ENCODE measurements at regions not wholly inside any gene's neighbourhood (a gene's known extent, or its start where the extent isn't known, plus 50 kb on each side); places are given as distances from the start of the nearest gene placed in this dataset.

DNA sequence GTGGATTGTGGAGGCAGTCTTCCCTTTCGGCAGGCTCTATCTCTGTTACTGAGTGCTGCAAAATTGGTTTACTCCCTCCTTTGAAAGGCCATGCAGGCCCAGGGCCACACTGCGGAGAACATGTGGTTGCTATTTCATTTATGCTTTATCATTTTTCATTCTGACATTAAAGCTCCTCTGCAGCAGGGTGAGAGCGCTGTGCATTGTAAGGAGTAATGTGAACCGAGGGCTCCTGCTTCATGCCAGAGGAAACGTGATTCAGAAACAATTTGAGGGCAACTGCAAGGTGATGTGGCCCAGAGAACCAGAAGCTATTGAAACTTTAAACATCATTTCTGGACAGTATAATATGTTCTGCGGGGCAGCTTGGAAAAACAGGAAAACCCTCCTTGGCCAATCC lies 341.6 kb upstream of the NT5C1B start:
- ATAC-seq (no peak), DNase-seq (ENCODE audit: missing footprints) (no peak)
- intact Hi-C loops (cut with DNase I) = no loop called here

DNA sequence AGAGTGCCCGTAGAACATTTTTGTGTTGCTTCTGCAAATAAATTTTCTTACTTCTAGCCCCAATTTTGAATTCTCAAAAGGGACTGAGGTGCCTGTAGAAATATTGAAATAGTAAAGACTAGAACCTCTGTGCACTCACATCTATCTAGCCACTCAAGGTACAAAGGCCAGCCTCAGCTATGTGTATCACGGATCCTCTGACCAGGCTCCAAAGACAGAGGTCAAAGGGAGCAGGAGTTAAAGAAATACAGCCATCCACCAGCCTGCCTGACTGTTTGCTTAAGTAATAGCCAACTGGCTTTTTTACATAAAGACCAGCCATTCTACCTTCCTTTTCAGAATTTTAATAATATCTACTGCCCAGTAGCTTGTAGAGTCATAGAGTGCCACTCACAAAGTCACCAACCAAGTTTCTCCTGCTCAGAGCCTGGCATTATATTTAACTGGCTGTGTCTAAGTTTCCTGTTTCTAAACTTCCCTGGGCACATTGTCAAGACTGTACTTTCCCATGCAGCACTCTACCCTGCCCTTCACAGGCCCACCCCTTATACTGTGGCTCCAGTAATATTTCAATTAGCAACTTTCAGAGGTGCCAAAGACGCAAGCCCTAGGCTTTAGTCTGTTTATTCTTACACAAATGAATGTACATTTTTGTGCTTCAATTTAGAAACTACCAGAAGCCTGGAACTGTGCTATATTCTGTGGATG lies 338.3 kb upstream of the NT5C1B start:
- intact Hi-C loops (cut with DNase I) = no loop called here
- DNase-seq (ENCODE audit: missing footprints) (no peak), ATAC-seq (peak; percentile 88)

DNA sequence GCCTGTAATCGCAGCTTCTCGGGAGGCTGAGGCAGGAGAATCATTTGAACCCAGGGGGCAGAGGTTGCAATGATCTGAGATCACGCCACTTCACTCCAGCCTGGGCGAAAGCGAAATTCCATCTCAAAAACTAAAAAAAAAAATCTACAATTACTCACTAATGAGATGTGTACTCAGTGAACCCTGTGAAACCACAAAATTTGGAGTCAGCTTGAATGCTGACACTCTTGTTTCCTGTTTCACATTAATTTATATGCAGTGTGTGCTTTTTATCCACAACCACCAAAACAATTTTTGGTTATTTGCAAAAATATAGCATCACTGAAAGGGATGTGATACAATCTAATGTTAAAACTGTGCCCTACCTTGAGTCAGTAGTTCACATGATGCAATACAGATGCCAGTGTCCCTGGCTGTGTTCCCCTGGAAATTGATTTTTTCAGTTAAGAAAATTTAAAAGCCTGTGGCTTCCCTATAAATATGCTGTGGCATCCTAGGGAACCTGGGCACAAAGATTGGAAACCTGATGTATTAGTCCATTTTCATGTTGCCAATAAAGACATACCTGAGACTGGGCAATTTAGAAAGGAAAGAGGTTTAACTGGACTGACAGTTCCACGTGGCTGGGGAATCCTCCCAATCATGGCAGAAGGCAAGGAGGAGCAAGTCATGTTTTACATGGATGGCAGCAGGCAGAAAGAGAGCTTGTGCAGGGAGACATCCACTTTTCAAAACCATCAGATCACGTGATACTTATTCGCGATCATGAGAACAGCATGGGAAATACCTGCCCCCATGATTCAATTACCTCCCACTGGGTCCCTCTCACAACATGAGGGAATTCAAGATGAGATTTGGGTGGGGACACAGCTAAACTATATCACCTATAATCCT lies 337.5 kb upstream of the NT5C1B start:
- intact Hi-C loops (cut with DNase I) = no loop called here
- no peak for DNase-seq (ENCODE audit: missing footprints)
- ATAC-seq = no peak

DNA sequence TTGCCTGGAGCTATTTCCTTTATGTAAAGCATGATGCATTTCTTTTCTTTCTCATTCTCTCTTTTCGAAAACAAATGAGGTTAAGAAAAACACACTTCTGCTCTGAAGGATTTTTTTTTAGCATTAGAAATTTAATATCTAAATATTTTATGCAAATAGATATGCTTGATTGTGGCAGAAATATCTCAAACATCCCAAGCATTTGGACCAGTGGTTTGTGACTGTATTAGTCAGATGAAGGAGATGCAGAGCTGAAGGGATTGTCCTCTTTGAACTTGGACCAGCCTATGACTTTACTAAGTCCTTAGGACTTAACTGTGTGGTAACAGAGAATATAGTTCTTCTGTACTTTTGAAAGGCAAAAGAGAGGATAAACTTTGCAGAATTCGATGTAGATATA lies 335.9 kb upstream of the NT5C1B start:
- intact Hi-C loops (cut with DNase I) = no loop called here
- DNase-seq (ENCODE audit: missing footprints) = no peak
- ATAC-seq = no peak

DNA sequence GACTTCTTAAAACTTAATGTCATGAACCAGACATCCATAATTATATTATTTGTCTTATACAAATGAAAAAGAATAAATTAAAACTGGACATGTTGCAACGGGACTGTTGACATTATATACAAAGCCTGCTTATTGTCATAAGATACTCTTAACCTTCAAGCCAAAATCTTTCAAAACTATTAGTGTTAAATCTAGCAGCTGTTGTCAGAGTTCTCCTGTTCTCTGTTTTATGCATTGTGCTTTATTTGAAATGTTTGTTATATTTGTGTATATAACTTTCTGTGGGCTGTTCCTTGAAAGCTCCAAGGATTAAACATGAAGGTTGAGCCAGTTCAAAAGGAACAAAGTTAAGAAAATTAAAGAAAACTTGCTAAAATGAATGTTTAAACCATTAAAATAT lies 335.5 kb upstream of the NT5C1B start:
- DNase-seq (ENCODE audit: missing footprints) = no peak
- ATAC-seq = no peak
- intact Hi-C loops (cut with DNase I) = no loop called here

DNA sequence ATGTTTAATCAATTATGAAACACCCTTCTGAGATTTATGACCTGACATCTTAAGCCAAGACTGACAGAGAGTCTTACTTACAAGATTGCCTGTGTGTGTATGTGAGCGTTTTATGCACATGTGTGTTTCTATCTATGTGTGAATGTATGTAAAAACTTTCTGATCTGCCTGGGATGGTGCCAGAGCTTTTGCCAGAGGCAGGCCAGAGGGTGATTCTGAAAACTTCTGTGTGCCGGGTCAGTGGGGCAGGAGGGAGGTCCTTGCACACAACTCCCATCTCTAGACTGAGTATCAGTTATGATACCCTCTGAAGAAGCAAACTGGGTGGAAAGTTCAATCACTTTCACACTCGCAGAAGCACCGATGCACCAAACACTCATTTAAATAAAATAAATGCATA lies 335.0 kb upstream of the NT5C1B start:
- intact Hi-C loops (cut with DNase I) = no loop called here
- DNase-seq (ENCODE audit: missing footprints) (no peak), ATAC-seq (no peak)

DNA sequence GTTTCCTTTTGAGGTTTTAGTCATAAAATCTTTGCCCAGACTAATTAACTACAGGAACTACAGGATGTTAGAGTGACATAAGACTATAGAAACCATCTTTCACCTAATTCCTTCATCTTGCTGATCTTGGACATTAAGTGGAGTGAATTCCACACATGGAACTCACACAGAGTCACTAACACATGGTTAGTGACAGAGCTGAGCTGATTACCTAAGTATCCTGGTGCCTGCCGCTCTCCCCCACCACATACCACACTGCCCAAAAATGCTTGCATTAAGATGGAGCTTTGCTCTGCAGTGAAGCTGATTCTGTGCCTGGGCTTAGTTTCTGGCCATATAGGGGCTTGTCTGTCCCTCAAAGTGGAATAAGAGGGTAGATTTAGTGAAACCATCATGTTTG lies 332.9 kb upstream of the NT5C1B start:
- intact Hi-C loops (cut with DNase I) = no loop called here
- ATAC-seq (no peak), DNase-seq (ENCODE audit: missing footprints) (no peak)

DNA sequence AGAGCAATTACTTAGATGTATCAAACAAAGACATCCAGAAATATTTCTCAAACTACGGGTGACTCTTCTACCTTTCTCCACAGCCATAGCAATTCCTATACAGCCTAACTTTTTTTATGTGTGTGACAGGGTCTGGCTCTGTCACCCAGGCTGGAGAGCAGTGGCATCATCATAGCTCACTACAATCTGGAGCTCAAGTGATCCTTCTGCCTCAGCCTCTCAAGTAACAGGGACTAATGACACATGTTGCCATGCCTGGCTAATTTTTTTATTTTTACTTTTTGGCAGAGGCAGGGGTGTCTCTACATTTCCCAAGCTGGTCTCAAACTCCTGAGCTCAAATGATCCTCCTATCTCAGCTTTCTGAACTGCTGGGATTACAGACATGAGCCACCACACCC lies 328.9 kb upstream of the NT5C1B start:
- DNase-seq (ENCODE audit: missing footprints) = no peak

DNA sequence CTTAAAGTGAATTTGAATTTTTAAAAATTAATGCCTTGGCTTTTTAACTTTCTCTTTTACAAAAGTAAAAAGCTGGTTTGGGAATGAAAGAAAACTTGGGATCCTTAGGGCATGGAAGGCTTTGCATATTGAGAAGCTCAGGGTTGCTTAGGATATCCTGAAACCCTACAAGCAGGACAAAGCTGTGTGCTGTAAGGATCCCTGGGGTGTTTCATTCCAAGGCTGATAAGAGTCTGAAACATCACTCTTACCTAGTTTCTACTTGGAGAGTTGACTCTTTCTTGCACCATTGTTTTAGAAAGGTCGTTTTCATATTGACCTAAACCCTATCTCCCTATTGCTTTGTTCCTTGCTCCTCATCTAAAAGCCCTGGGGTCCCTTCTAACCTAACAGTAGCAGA lies 325.9 kb upstream of the NT5C1B start:
- DNase-seq (ENCODE audit: missing footprints) (no peak), ATAC-seq (no peak)
- intact Hi-C loops (cut with DNase I) = no loop called here

More for the DNA sequence above, 328.9 kb upstream of the NT5C1B start:
- ATAC-seq = no peak
- intact Hi-C loops (cut with DNase I) = no loop called here

DNA sequence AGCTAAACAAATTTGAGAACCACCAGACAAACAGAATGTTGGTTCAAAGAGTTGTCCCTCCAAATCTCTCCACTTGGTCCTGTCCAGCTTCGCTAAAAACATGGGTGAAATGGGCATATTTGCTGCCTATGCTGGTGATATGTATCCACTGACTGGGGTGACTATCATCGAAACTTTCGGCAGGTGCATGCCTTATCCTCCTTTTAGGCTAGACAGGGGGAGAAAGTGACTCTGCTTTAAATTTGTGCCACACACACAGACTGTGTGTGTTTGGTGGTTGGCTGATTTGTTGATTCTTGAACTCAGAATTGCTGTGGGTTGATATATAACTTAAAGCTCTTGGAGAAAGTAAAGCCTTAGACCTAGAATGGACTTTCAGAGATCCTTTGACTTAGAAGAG lies 324.1 kb upstream of the NT5C1B start:
- ATAC-seq (no peak), DNase-seq (ENCODE audit: missing footprints) (no peak)
- intact Hi-C loops (cut with DNase I) = no loop called here

DNA sequence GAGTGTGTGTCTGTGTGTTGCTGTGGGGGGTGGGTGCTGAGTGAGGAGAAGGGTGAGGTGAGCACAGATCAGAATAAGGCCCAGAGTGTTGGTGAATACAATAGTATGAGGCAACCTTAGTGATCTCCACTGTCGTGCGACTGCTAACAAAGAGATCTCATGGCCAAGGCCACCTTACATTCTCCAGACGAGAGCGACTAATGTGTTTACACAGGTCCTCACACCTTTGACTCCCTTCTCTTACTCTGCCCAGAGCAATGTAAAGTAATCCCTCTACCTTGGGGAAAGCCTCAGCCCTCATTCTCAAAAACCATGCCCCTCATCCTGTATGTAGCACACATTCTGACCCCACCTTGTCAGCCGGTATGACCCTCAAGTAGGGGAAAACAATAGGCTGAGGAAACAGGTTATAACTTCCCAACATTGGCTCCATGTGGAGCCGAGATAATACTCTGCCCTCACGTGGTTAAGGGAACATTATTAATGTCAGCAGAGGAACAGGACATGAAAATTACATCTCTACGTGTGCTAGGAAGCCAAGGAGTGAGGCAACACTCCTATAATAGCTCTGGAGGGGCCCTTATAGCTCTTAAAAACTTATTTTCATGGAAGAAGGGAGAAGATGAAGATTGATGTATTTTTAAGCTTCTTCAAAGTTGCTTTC lies 323.0 kb upstream of the NT5C1B start:
- intact Hi-C loops (cut with DNase I) = no loop called here
- no peak for DNase-seq (ENCODE audit: missing footprints)
- ATAC-seq = peak; percentile 23

DNA sequence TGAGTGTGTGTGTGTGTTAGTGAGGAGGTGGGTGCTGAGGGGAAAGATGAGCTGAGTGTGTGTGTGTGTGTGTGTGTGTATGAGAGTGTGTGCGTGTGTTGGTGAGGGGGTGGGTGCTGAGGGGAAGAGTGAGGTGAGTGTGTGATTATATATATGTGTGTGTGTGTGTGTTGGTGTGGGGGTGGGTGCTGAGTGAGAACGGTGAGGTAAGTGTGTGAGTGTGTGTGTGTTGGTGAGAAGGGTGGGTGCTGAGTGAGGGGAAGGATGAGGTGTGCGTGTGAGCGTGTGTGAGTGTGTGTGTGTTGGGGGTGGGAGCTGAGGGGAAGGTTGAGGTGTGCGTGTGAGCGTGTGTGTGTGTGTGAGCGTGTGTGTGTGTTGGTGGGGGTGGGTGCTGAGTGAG lies 322.0 kb upstream of the NT5C1B start:
- intact Hi-C loops (cut with DNase I) = no loop called here
- no peak for ATAC-seq
- no peak for DNase-seq (ENCODE audit: missing footprints)

DNA sequence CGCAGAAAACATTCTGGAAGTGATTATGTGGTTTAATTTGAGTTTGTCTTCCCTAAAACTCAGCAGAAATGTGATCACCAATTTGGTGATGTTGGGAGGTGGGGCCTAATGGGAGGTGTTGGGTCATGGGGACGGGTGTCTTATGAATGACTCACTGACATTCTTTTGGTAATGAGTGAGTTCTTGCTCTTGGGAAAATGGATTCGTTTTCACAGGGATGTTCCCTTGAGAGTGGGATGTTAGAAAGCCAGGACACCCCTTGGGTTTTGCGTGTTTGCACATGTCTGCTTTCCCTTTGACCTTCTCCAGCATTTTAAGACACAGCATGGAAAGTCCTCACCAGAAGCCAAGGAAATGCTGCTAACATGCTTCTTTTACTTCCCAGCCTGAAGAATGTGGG lies 321.5 kb upstream of the NT5C1B start:
- ATAC-seq (no peak), DNase-seq (ENCODE audit: missing footprints) (no peak)
- intact Hi-C loops (cut with DNase I) = no loop called here

DNA sequence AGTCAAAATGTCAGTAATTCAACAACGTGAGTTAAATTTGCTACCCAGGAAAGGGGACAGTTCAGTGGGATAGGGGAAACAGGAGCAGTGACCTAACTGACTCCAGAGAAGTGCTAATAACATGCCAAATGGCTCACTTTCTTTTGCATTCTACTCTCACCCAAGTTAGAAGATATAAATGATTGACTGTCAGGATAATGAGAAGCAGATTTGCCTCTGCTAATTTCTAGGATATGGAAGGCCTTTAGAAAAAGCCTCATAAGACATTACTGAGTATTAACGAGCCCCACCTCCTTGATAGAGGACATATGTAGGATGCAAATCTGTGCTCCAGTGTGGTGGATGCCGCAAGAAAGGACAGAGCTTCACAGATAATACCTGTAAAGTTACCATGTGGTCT lies 318.6 kb upstream of the NT5C1B start:
- ATAC-seq = no peak
- intact Hi-C loops (cut with DNase I) = no loop called here
- no peak for DNase-seq (ENCODE audit: missing footprints)

DNA sequence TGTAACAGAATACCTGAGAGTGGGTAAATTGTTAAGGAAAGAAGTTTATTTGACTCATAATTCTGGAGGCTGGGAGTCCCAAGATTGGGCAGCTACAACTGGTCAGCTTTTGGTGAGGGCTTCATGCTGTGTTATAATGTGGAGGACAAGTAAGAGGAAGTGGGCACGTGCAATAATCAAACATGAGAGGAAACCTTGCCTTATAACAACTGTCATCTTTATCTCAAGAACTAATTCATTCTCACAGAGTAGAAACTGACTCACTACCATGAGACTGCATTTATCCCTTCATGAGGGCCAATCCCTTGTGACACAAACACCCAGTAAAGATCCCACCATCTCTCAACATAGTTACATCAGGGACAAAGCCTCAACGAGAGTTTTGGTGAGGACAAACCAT lies 318.1 kb upstream of the NT5C1B start:
- intact Hi-C loops (cut with DNase I) = no loop called here
- no peak for DNase-seq (ENCODE audit: missing footprints)
- ATAC-seq = no peak

DNA sequence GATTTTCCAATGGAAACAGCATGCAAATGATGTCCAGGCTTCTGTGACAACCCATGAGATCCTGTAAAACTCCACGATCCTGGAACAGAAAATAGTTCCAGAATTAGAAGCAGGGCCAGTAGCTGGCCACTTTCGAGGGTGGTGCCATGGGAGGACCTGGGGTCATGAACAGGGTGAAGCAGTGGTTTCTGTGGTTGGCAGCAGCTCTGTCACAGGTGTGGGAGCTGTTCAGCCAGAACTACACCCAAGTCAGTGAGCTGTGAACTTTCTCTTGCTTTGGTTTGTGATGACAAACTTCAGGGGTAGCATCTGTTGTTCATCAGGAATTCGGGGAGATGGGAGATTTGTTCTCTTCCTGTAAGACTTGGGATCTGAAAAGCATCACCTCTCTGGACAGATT lies 314.4 kb upstream of the NT5C1B start:
- DNase-seq (ENCODE audit: missing footprints) (no peak), ATAC-seq (no peak)
- intact Hi-C loops (cut with DNase I) = no loop called here

DNA sequence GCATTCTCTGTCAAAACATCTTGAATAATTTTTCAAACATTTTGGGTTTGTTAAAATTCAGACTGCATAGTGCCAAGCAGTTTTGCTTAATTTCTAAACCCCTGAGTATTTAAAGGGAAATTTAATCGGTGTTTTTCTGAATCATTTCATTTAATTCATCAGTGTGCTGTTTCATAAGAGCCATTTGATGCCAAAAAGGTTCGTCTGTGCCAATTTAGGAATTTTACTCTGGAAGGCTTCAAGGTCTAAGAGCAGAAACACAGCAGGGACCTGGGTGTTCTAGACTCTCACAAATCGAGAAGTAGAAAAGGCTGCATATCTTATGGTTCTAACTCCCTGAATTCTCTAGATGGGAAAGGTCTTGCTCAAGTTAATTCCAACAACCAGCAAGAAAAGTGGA lies 311.9 kb upstream of the NT5C1B start:
- intact Hi-C loops (cut with DNase I) = no loop called here
- ATAC-seq (peak; percentile 69), DNase-seq (ENCODE audit: missing footprints) (no peak)

DNA sequence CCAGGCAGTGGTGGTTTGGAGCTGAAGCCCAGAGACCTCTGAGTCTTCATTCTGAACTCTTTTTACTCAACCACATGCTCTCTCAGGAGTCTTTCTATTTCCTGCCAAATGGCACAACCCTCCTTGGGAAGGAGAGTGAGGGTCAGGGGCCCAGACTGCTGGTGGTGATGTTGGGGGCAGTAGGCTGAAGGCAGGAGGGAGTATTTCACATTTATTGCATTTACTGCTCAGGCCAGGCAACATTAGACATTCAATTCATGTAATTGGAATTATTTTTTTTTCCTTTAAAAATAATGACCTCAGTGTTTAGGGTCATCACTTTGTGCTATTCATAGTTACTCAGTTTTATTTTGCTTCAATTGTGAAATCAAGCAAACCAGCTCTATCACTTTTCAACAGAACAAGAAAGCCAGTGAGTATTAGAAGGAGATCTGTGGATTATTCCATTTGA lies 311.3 kb upstream of the NT5C1B start:
- ATAC-seq (peak; percentile 71), DNase-seq (ENCODE audit: missing footprints) (no peak)
- intact Hi-C loops (cut with DNase I) = no loop called here

DNA sequence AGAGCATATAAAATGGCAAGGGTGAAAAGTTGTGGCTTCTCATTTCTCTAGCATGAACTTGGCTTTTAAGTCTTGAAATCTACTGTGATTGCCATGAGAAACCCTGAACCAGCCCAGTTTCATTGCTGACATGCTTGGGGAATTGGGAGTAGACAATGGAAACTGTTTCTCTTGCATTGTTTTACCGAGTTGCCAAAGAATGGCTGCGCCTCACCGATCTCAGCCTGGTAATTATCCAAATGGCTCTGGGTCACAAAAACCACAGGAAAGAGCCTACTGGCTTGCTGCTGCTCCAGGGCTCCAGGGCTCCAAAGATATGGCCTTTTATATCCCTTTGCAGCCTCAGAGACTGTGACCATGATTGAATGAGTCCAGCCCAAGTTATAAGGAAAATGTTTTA lies 310.4 kb upstream of the NT5C1B start:
- intact Hi-C loops (cut with DNase I) = no loop called here
- peak; percentile 33 for ATAC-seq
- DNase-seq (ENCODE audit: missing footprints) = no peak

DNA sequence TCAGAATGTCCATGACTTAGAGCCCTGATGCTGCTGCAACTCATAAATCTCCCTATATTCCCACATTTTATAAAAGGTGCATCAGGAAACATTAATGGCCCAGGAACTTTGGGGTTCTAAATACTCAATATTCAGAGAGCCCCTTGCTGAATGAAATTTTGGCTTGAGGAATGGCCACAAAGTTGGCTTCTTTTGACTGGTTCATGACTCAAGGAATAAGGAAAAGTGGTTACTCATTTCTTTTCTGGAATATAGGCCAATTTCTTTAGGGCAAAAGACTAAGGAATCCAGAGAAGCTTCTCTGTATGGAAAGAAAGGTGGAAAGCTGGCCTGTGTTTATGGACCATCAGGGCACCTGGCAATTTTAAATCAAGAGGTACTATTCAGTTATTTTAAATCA lies 308.9 kb upstream of the NT5C1B start:
- DNase-seq (ENCODE audit: missing footprints) = no peak
- ATAC-seq = no peak
- intact Hi-C loops (cut with DNase I) = no loop called here

Data from Right ventricle myocardium inferior (tissue), 1 donor.